Osteoblast (primary cell): ENCODE measurements at regions not wholly inside any gene's neighbourhood (a gene's known extent, or its start where the extent isn't known, plus 50 kb on each side); places are given as distances from the start of the nearest gene placed in this dataset.

Experiments
- DNase-seq: peaks from one replicate; pipeline ENCODE4 v3.0.0; 2011; ENCODE audit warnings: low spot score, mixed read lengths; ENCODE audit not compliant: insufficient read length; ENCODE audit errors: missing footprints
- H2AFZ ChIP-seq: 2 replicates; pipeline ENCODE4 v1.6.0; 2011; ENCODE audit warnings: mild to moderate bottlenecking, low read length
- H3K27ac ChIP-seq: 2 replicates; pipeline ENCODE4 v1.5.1; 2011; ENCODE audit warnings: mild to moderate bottlenecking, low read depth, low read length, moderate library complexity
- H3K27me3 ChIP-seq: 2 replicates; pipeline ENCODE4 v1.6.0; 2012; ENCODE audit warnings: mild to moderate bottlenecking, control low read depth, inconsistent platforms, low read length, moderate library complexity; ENCODE audit not compliant: insufficient read depth
- H3K36me3 ChIP-seq: 2 replicates; pipeline ENCODE4 v1.5.1; 2011; ENCODE audit warnings: mild to moderate bottlenecking, low read length, control low read depth, moderate library complexity; ENCODE audit not compliant: insufficient read depth
- H3K4me1 ChIP-seq: 2 replicates; pipeline ENCODE4 v1.5.1; 2011; ENCODE audit warnings: mild to moderate bottlenecking, low read length, control low read depth, moderate library complexity; ENCODE audit not compliant: insufficient read depth
- H3K4me2 ChIP-seq: 2 replicates; pipeline ENCODE4 v1.6.0; 2011; ENCODE audit warnings: mild to moderate bottlenecking, low read length; ENCODE audit not compliant: insufficient read depth
- H3K4me3 ChIP-seq: fragments of 200-600 bp; sonication (generic); 3 replicates; pipeline ENCODE4 v1.5.1; 2012; ENCODE audit warnings: mild to moderate bottlenecking, low read length, inconsistent platforms; ENCODE audit not compliant: insufficient read depth
- H3K79me2 ChIP-seq: 2 replicates; pipeline ENCODE4 v1.6.0; 2012; ENCODE audit warnings: mild to moderate bottlenecking, low read length, control low read depth, inconsistent platforms; ENCODE audit not compliant: insufficient read depth
- H3K9me3 ChIP-seq: 2 replicates; pipeline ENCODE4 v1.5.1; 2011; ENCODE audit warnings: low read depth, low read length, control low read depth
- H4K20me1 ChIP-seq: 2 replicates; pipeline ENCODE4 v1.6.0; 2012; ENCODE audit warnings: mild to moderate bottlenecking, low read length, control low read depth; ENCODE audit not compliant: insufficient read depth
- TF ChIP-seq, protein P1 (sequence below): IDR thresholded peaks from 2 replicates; pipeline ENCODE4 v1.5.1; 2011; ENCODE audit warnings: mild to moderate bottlenecking, low read depth, low read length, moderate library complexity; ENCODE audit errors: extremely low read depth

DNA sequence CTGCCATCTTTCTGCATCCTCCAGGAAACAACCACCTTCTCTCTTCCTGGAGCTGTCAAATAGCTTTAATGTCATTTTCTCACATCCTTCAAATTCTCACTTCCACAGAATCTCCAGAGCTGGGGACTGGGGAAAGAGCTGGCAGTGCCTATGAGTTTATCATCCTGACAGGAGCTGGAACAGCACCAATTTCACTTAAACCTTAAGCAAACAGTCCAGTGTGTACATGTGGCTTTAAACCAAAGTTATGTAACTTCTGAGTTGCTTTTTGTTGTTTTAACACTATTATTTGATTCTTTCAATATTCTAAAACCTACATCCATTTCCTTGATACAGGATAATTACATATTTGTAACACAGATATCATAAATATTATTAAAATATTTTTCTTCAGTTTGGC, 331.5 kb upstream of the ARGLU1 start:
- no peak overlapping the region for H3K4me2 ChIP-seq
- TF ChIP-seq, protein P1, sequence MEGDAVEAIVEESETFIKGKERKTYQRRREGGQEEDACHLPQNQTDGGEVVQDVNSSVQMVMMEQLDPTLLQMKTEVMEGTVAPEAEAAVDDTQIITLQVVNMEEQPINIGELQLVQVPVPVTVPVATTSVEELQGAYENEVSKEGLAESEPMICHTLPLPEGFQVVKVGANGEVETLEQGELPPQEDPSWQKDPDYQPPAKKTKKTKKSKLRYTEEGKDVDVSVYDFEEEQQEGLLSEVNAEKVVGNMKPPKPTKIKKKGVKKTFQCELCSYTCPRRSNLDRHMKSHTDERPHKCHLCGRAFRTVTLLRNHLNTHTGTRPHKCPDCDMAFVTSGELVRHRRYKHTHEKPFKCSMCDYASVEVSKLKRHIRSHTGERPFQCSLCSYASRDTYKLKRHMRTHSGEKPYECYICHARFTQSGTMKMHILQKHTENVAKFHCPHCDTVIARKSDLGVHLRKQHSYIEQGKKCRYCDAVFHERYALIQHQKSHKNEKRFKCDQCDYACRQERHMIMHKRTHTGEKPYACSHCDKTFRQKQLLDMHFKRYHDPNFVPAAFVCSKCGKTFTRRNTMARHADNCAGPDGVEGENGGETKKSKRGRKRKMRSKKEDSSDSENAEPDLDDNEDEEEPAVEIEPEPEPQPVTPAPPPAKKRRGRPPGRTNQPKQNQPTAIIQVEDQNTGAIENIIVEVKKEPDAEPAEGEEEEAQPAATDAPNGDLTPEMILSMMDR: no peak
- H3K79me2 ChIP-seq: no peaks in the 10 kb centered on the region
- H3K36me3 ChIP-seq: no peaks in the 10 kb centered on the region
- H4K20me1 ChIP-seq: no peaks in the 10 kb centered on the region
- no peak for DNase-seq
- H3K9me3 ChIP-seq: no peaks in the 10 kb centered on the region
- H3K4me3 ChIP-seq: no peak overlapping the region
- H3K27me3 ChIP-seq: no peaks in the 10 kb centered on the region
- H3K27ac ChIP-seq: no peak overlapping the region
- no peaks in the 10 kb centered on the region for H3K4me1 ChIP-seq
- no peak overlapping the region for H2AFZ ChIP-seq

DNA sequence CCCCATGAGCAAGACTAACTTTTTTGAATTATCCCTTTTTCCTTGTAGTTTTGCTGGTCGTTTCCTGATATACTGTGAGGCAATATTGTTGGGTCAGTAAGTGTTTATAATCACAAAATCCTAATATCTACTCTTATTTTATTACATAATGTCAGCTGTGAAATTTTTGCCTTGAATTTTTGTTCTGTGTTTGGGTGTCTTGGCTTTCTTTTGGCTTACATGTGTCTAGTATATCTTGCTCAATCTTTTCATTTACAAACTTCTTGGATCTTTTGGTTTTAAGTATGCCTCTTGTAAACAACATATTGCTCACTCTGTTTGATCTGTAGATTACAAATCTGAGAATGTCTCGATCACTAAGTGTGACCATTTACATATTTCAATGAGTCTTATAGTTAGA, 330.3 kb upstream of the ARGLU1 start:
- Histone ChIP-seq H2AFZ (no peak overlapping the region), H3K27me3 (no peaks in the 10 kb centered on the region), H4K20me1 (no peaks in the 10 kb centered on the region), H3K36me3 (no peaks in the 10 kb centered on the region), H3K9me3 (no peaks in the 10 kb centered on the region), H3K4me2 (no peak overlapping the region), H3K4me3 (no peak overlapping the region), H3K27ac (no peak overlapping the region), H3K79me2 (no peaks in the 10 kb centered on the region), H3K4me1 (no peaks in the 10 kb centered on the region)
- TF ChIP-seq, protein P1: no peak
- DNase-seq: no peak

DNA sequence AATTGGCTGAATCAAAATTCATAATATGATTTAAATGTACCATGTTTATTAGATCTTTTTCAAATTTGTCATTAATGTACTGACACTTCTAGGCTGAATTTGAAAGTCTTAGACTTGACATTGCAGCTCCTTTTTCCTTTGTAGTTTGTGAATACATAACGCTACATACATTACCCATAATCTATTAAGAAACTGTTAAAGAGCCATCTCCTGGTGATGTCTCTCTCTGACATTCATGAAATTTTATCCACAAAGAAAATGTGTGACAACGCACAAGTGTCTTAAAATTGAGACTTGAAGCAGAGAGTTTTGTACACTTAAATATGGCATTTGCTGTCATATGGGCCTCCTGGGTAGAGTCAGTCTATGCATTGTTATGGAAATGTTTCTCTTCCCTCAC, 320.2 kb upstream of the ARGLU1 start:
- Histone ChIP-seq H3K4me3 (no peak overlapping the region), H3K4me2 (no peak overlapping the region), H3K9me3 (no peaks in the 10 kb centered on the region), H3K27ac (no peak overlapping the region), H3K36me3 (no peaks in the 10 kb centered on the region), H3K79me2 (no peaks in the 10 kb centered on the region), H2AFZ (no peak overlapping the region), H3K4me1 (no peaks in the 10 kb centered on the region), H4K20me1 (no peaks in the 10 kb centered on the region), H3K27me3 (no peaks in the 10 kb centered on the region)
- no peak for DNase-seq
- TF ChIP-seq, protein P1: no peak

DNA sequence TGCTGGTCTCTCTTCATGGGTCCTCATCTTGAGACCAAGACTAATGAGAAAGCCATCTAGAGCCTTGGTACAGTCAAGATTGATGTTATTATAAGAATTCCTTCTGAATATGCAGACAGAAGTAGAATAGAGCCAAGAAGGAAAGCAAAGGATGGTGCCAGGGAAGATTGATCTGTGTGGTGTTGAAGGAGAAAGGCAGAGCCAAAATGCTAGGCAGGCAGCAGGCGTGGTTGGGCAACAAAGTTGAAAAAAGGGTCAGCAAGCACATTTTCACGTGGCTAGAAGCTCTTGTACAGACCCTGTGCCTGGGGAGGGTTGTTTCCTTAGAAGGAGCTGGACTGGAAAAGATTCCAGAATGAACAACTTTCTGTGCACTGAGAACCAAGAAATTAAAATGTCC, 319.7 kb upstream of the ARGLU1 start:
- Histone ChIP-seq H3K4me1 (no peaks in the 10 kb centered on the region), H4K20me1 (no peaks in the 10 kb centered on the region), H3K27ac (no peak overlapping the region), H3K79me2 (no peaks in the 10 kb centered on the region), H3K4me3 (no peak overlapping the region), H3K9me3 (no peaks in the 10 kb centered on the region), H3K4me2 (no peak overlapping the region), H3K36me3 (no peaks in the 10 kb centered on the region), H3K27me3 (no peaks in the 10 kb centered on the region), H2AFZ (no peak overlapping the region)
- DNase-seq: no peak
- TF ChIP-seq, protein P1: no peak
